ENCODE measurements at regions not wholly inside any gene's neighbourhood (a gene's known extent, or its start where the extent isn't known, plus 50 kb on each side); places are given as distances from the start of the nearest gene placed in this dataset.

DNA sequence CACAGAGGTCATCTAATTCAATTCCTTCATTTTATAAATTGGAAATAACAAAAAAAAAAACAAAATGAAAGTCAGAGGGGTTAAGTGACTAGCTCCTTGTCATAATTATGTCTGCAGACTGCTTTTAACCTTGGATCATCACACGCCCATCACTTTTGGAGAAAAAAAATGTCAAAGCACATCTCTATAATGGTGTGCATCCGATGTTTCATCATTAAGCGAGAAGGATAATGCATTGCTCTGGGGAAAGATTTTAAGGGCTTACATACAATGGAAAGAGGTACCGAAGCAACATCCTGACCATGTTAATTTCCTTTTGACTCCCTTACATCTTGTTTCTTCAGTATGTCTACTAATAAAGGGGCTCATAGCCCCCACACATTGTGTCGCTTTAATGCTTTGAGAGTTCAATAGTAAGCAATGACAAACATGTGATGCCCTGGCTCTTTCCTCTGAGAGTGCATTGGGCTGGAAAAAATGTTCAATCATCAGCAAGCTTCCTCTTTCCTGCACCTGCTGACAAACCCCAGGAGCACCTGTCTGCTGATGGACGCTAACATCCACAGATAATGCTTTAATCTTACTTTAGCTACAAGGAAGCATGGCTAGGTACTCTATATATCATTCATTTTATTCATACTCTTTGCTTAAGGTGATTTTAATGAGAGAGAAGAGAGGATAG, 242.2 kb downstream of the SMARCA2 start:
- ChIA-PET RAD21 (ENCODE audit: unreplicated experiment) (interaction anchor here (1.5 kb wide), 1 partner anchor 28 kb away, joined by 7 read pairs; no protein-coding TSS in a partner anchor), CTCF (interaction anchor here (1.9 kb wide), 1 partner anchor 26 kb away, joined by 7 read pairs; no protein-coding TSS in a partner anchor), SMC1A (ENCODE audit: uncharacterized antibody, unreplicated experiment) (interaction anchor here (0.6 to 1.7 kb wide), 4 partner anchors 9 to 129 kb away, joined by 3 to 6 read pairs (median 4); no protein-coding TSS in a partner anchor), POLR2A (interaction anchor here (0.8 kb wide), 1 partner anchor 15 kb away, joined by 3 read pairs; no protein-coding TSS in a partner anchor)
- no peak overlapping the region for H3K4me3 ChIP-seq
- FAIRE-seq (no peak), DNase-seq (ENCODE audit: low read depth, low spot score) (no peak), ATAC-seq (peak; percentile 56)
- H3K4me2 ChIP-seq (ENCODE audit: control insufficient read depth, insufficient read depth), result no peak overlapping the region
- no TSS peak for BruUV-seq (replicated peaks)
- H3K9me3 ChIP-seq (replicated peaks; ENCODE audit: control insufficient read depth, insufficient read depth, low read length), result no peaks in the 10 kb centered on the region; the same call in 2 of the 3 replicates
- H3K4me1 ChIP-seq (ENCODE audit: control insufficient read depth, insufficient read depth, low read length), result no peaks in the 10 kb centered on the region
- no peaks in the 10 kb centered on the region for H4K20me1 ChIP-seq (ENCODE audit: control insufficient read depth, insufficient read depth)
- H2AFZ ChIP-seq (ENCODE audit: control insufficient read depth, low read depth, low read length), result no peak overlapping the region
- no peak overlapping the region for H3K9ac ChIP-seq (ENCODE audit: control insufficient read depth, insufficient read depth, low read length)
- H3K79me2 ChIP-seq (ENCODE audit: control insufficient read depth, insufficient read depth, low read length), result no peaks in the 10 kb centered on the region
- WGBS (ENCODE audit: insufficient coverage, insufficient replicate concordance, low lambda C conversion rate, missing lambda C conversion rate), result 19% methylated on average over 6 of the region's 6 CpGs
- no peaks in the 10 kb centered on the region for H3K36me3 ChIP-seq (ENCODE audit: control insufficient read depth in 2 of 2, insufficient read depth in 2 of 2, low read length in 1 of 2)
- no peaks in the 10 kb centered on the region; a peak in 2 of 4 replicates for H3K27me3 ChIP-seq (replicated peaks in 1 of 2; ENCODE audit: control insufficient read depth in 2 of 2, insufficient read depth in 2 of 2, low read length in 1 of 2)
- in situ Hi-C loops (cut with MboI) (no loop called here), intact Hi-C loops (cut with micrococcal nuclease; ENCODE audit: unreplicated experiment) (loop anchor here (10.0 kb wide), 1 partner anchor 367 kb away; the partner anchor contains the start of gene VLDLR)
- TF ChIP-seq IKZF2 (IDR thresholded peaks at IDR 0.05) (no peak), ZBED1 (IDR thresholded peaks at IDR 0.05; ENCODE audit: borderline replicate concordance) (no peak), SMAD1 (IDR thresholded peaks at IDR 0.05; ENCODE audit: low read depth, partially characterized antibody) (no peak), SRF (IDR thresholded peaks at IDR 0.05; ENCODE audit: low read depth in 2 of 2, low read length in 2 of 2) (no peak), YBX1 (IDR thresholded peaks at IDR 0.05) (no peak)
- TF ChIP-seq, protein P1, sequence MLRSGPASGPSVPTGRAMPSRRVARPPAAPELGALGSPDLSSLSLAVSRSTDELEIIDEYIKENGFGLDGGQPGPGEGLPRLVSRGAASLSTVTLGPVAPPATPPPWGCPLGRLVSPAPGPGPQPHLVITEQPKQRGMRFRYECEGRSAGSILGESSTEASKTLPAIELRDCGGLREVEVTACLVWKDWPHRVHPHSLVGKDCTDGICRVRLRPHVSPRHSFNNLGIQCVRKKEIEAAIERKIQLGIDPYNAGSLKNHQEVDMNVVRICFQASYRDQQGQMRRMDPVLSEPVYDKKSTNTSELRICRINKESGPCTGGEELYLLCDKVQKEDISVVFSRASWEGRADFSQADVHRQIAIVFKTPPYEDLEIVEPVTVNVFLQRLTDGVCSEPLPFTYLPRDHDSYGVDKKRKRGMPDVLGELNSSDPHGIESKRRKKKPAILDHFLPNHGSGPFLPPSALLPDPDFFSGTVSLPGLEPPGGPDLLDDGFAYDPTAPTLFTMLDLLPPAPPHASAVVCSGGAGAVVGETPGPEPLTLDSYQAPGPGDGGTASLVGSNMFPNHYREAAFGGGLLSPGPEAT (IDR thresholded peaks at IDR 0.05; ENCODE audit: low read depth), result no peak
- H3K27ac ChIP-seq (ENCODE audit: control insufficient read depth, insufficient read depth), result no peak overlapping the region
